ENCODE measurements at regions not wholly inside any gene's neighbourhood (a gene's known extent, or its start where the extent isn't known, plus 50 kb on each side); places are given as distances from the start of the nearest gene placed in this dataset.

- Mint-ChIP-seq H3K36me3 (peaks cover 24% of the 10 kb centered on the region), H3K9me3 (peaks cover 24% of the 10 kb centered on the region), H3K27me3 (ENCODE audit: low read depth) (no peaks in the 10 kb centered on the region), H3K4me1 (peaks cover 28% of the 10 kb centered on the region), H3K4me3 (no peak overlapping the region), H3K27ac (no peak overlapping the region)
- ATAC-seq (no peak), DNase-seq (ENCODE audit: low spot score) (no peak)
- ChIA-PET CTCF (no interaction called here), POLR2A (no interaction called here)
- TF ChIP-seq AR (CRISPR knock-in tag; IDR thresholded peaks at IDR 0.05) = no peak
- no peak for TF ChIP-seq SMAD4 (CRISPR knock-in tag; IDR thresholded peaks at IDR 0.05)
- TF ChIP-seq ZMAT4 (CRISPR knock-in tag; IDR thresholded peaks at IDR 0.05) = no peak
- TF ChIP-seq CDX4 (CRISPR knock-in tag; IDR thresholded peaks at IDR 0.05; ENCODE audit: borderline replicate concordance) = no peak
- no peak for TF ChIP-seq GRHL2 (CRISPR knock-in tag; IDR thresholded peaks at IDR 0.05; ENCODE audit: insufficient replicate concordance, severe bottlenecking)
- no peak for TF ChIP-seq TEAD4 (CRISPR knock-in tag; IDR thresholded peaks at IDR 0.05)
- TF ChIP-seq IRF2 (CRISPR knock-in tag; IDR thresholded peaks at IDR 0.05; ENCODE audit: borderline replicate concordance, low read depth) = no peak
- TF ChIP-seq ZNF263 (CRISPR knock-in tag; IDR thresholded peaks at IDR 0.05; ENCODE audit: low read depth) = no peak
Measured at GRCh38 chr5:166768536-166768935, 1522.9 kb upstream of the WWC1 start.

- CTCF ChIA-PET = no interaction called here
- no peak for DNase-seq (ENCODE audit: low spot score)
- Mint-ChIP-seq H3K36me3 (peaks cover 27% of the 10 kb centered on the region), H3K4me3 (no peak overlapping the region), H3K4me1 (peaks cover 28% of the 10 kb centered on the region), H3K27me3 (ENCODE audit: low read depth) (no peaks in the 10 kb centered on the region), H3K27ac (no peak overlapping the region), H3K9me3 (peaks cover 26% of the 10 kb centered on the region)
- ATAC-seq = no peak
- POLR2A ChIA-PET = no interaction called here
- TF ChIP-seq STAT6 (CRISPR knock-in tag; conservative IDR thresholded peaks at IDR 0.05; ENCODE audit: low read depth) = no peak
- no peak for TF ChIP-seq NFYB (CRISPR knock-in tag; conservative IDR thresholded peaks at IDR 0.05; ENCODE audit: low read depth)
- TF ChIP-seq AR (CRISPR knock-in tag; IDR thresholded peaks at IDR 0.05) = no peak
- TF ChIP-seq TP53 (CRISPR knock-in tag; IDR thresholded peaks at IDR 0.05) = no peak
- no peak for TF ChIP-seq NFE2L1 (CRISPR knock-in tag; IDR thresholded peaks at IDR 0.05)
- no peak for TF ChIP-seq ZBTB43 (CRISPR knock-in tag; IDR thresholded peaks at IDR 0.05)
- TF ChIP-seq MLX (CRISPR knock-in tag; IDR thresholded peaks at IDR 0.05) = no peak
- no peak for TF ChIP-seq USF2 (CRISPR knock-in tag; IDR thresholded peaks at IDR 0.05)
- no peak for TF ChIP-seq CDX4 (CRISPR knock-in tag; IDR thresholded peaks at IDR 0.05; ENCODE audit: borderline replicate concordance)
- TF ChIP-seq ZNF532 (CRISPR knock-in tag; IDR thresholded peaks at IDR 0.05; ENCODE audit: borderline replicate concordance) = no peak
Measured at GRCh38 chr5:166772770-166773169, 1518.7 kb upstream of the WWC1 start.
